ENCODE measurements at regions not wholly inside any gene's neighbourhood (a gene's known extent, or its start where the extent isn't known, plus 50 kb on each side); places are given as distances from the start of the nearest gene placed in this dataset.

GRCh38 chr16:79535130-79535529 is 65.4 kb downstream of the MAF start:
- no peak overlapping the region for H3K27ac Mint-ChIP-seq
- H3K9me3 Mint-ChIP-seq: peaks cover 26% of the 10 kb centered on the region
- peaks cover 1% of the 10 kb centered on the region; the same call in 1 of the 2 replicates for H3K27me3 Mint-ChIP-seq (ENCODE audit: insufficient read depth)

GRCh38 chr16:79534143-79534542 is 66.4 kb downstream of the MAF start:
- peaks cover 27% of the 10 kb centered on the region for H3K9me3 Mint-ChIP-seq
- no peaks in the 10 kb centered on the region for H3K4me1 Mint-ChIP-seq (ENCODE audit: low read depth)
- H3K27me3 Mint-ChIP-seq (ENCODE audit: insufficient read depth): peaks cover 1% of the 10 kb centered on the region; the same call in 1 of the 2 replicates
- no peak for DNase-seq
- no peak overlapping the region for H3K4me3 Mint-ChIP-seq
- TF ChIP-seq, protein P1, sequence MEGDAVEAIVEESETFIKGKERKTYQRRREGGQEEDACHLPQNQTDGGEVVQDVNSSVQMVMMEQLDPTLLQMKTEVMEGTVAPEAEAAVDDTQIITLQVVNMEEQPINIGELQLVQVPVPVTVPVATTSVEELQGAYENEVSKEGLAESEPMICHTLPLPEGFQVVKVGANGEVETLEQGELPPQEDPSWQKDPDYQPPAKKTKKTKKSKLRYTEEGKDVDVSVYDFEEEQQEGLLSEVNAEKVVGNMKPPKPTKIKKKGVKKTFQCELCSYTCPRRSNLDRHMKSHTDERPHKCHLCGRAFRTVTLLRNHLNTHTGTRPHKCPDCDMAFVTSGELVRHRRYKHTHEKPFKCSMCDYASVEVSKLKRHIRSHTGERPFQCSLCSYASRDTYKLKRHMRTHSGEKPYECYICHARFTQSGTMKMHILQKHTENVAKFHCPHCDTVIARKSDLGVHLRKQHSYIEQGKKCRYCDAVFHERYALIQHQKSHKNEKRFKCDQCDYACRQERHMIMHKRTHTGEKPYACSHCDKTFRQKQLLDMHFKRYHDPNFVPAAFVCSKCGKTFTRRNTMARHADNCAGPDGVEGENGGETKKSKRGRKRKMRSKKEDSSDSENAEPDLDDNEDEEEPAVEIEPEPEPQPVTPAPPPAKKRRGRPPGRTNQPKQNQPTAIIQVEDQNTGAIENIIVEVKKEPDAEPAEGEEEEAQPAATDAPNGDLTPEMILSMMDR (IDR thresholded peaks at IDR 0.05): no peak
- H3K27ac Mint-ChIP-seq: no peak overlapping the region
- no peaks in the 10 kb centered on the region for H3K36me3 Mint-ChIP-seq (ENCODE audit: low read depth)

More at GRCh38 chr16:79535130-79535529, 65.4 kb downstream of the MAF start:
- Mint-ChIP-seq H3K4me3 (no peak overlapping the region), H3K4me1 (ENCODE audit: low read depth) (no peaks in the 10 kb centered on the region), H3K36me3 (ENCODE audit: low read depth) (no peaks in the 10 kb centered on the region)
- no peak for DNase-seq
- TF ChIP-seq, protein P1 (IDR thresholded peaks at IDR 0.05): no peak

DNA sequence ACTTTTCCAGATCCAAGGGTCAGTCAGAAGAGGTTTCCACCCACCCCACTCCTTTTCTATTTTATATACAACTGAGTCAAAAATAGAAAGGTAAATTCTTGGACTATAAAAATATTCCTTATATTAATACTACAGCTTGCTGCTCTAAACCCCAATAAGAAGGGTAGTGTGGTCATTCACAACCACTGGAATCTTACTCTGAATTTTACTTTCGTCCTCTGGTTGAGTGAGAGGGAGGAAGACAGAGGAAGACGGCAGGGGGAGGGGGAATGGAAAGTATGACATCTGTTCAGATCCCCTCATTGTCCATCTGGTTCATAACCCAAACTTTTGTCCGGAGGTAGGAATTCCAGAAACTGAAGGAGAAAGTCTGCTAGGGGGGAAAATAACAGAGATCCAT is 67.2 kb downstream of the MAF start:
- no peak for DNase-seq
- H3K4me1 Mint-ChIP-seq (ENCODE audit: low read depth): no peaks in the 10 kb centered on the region
- H3K9me3 Mint-ChIP-seq: peaks cover 34% of the 10 kb centered on the region
- no peaks in the 10 kb centered on the region; the same call in 1 of the 2 replicates for H3K27me3 Mint-ChIP-seq (ENCODE audit: insufficient read depth)
- no peaks in the 10 kb centered on the region for H3K36me3 Mint-ChIP-seq (ENCODE audit: low read depth)
- H3K27ac Mint-ChIP-seq: no peak overlapping the region
- TF ChIP-seq, protein P1 (IDR thresholded peaks at IDR 0.05): no peak
- H3K4me3 Mint-ChIP-seq: no peak overlapping the region

DNA sequence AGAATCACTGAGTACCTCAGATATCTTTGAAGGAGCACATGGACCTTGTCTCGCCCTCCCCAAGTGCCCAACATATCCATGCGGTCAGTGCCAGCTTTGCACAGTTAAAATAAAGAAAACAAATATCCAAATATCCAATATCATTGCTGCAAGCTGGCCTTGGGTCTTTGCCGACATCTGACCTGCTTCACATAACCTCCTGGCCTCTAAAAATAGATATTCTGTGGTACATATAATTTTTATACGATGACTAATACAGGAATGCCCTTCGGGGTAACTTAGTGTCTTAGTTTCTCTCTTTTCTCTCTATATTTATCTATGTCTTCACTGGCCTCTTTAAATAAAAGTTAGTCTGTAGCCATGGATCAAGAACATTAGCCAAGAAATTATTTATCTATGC is 67.8 kb downstream of the MAF start:
- H3K27me3 Mint-ChIP-seq (ENCODE audit: insufficient read depth): no peaks in the 10 kb centered on the region; the same call in 1 of the 2 replicates
- no peaks in the 10 kb centered on the region for H3K36me3 Mint-ChIP-seq (ENCODE audit: low read depth)
- H3K4me3 Mint-ChIP-seq: no peak overlapping the region
- peaks cover 33% of the 10 kb centered on the region for H3K9me3 Mint-ChIP-seq
- TF ChIP-seq, protein P1 (IDR thresholded peaks at IDR 0.05): no peak
- no peak overlapping the region for H3K27ac Mint-ChIP-seq
- no peaks in the 10 kb centered on the region for H3K4me1 Mint-ChIP-seq (ENCODE audit: low read depth)
- DNase-seq: no peak

DNA sequence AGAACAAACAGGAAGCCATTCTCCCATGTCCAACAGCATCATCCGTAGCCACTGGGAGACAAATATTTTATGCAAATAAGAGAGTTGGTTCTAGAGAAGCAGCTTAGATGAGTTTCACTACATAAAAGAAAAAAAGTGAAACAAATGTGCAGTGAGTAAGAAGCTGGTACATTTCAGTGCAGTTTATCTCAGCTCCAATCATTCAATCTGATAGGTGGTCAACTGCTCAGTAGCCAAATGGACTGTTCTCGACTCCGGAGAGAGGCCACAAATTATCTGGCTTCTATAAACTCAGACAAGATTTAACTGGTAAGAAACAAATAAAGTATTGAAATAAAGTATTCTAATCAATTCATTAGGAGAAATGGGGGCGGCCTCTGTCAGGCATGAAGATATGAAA is 68.3 kb downstream of the MAF start:
- no peaks in the 10 kb centered on the region for H3K4me1 Mint-ChIP-seq (ENCODE audit: low read depth)
- no peak overlapping the region for H3K4me3 Mint-ChIP-seq
- TF ChIP-seq, protein P1 (IDR thresholded peaks at IDR 0.05): no peak
- H3K9me3 Mint-ChIP-seq: peaks cover 34% of the 10 kb centered on the region
- no peak overlapping the region for H3K27ac Mint-ChIP-seq
- H3K27me3 Mint-ChIP-seq (ENCODE audit: insufficient read depth): no peaks in the 10 kb centered on the region; the same call in 1 of the 2 replicates
- DNase-seq: no peak
- H3K36me3 Mint-ChIP-seq (ENCODE audit: low read depth): no peaks in the 10 kb centered on the region

DNA sequence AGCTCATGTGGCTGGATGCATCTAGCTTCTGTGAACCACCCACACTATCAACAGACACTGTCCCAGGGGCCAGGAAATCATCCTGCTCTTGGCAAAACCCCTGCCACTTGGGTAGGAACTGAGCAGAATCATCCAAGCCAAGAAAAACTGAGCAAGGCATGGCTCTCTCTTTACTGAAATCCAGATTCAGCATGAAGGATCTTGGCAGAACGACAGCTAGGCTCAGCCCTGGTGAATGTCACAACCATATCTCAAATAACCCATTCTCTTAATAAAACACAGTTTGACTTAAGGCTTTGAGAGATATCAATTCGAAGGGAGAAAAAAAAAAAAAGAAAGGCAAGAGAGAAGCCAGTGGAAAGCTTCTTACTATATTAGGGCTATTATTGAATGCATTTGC is 72.2 kb downstream of the MAF start:
- Mint-ChIP-seq H3K4me3 (no peak overlapping the region), H3K27me3 (ENCODE audit: insufficient read depth) (no peaks in the 10 kb centered on the region), H3K27ac (no peak overlapping the region), H3K36me3 (ENCODE audit: low read depth) (no peaks in the 10 kb centered on the region), H3K4me1 (ENCODE audit: low read depth) (no peaks in the 10 kb centered on the region), H3K9me3 (peaks cover 49% of the 10 kb centered on the region)
- TF ChIP-seq, protein P1 (IDR thresholded peaks at IDR 0.05): no peak
- DNase-seq: no peak

All from HFFc6 (cell line).